CMK (cell line): ENCODE measurements at regions not wholly inside any gene's neighbourhood (a gene's known extent, or its start where the extent isn't known, plus 50 kb on each side); places are given as distances from the start of the nearest gene placed in this dataset.

Source experiments
- DNase-seq: peaks from one replicate; pipeline ENCODE4 v3.0.0-alpha.2; 2010; ENCODE audit warnings: low read depth

- no peak for DNase-seq
Observed at GRCh38 chr12:43011383-43011926, 421.9 kb upstream of the PRICKLE1 start.

- no peak for DNase-seq
Observed at GRCh38 chr12:43009846-43010240, 420.3 kb upstream of the PRICKLE1 start.

GRCh38 chr12:43008953-43009845 lies 419.7 kb upstream of the PRICKLE1 start:
- peak; percentile 41 for DNase-seq

GRCh38 chr12:43004908-43005307 lies 415.4 kb upstream of the PRICKLE1 start:
- DNase-seq: peak; percentile 39

GRCh38 chr12:43004141-43004540 lies 414.6 kb upstream of the PRICKLE1 start:
- DNase-seq: no peak

- DNase-seq: no peak
Observed at GRCh38 chr12:42996869-42997431, 407.4 kb upstream of the PRICKLE1 start.

GRCh38 chr12:42992826-42993225 lies 403.3 kb upstream of the PRICKLE1 start:
- no peak for DNase-seq

- DNase-seq: no peak
Observed at GRCh38 chr12:42990387-42990786, 400.8 kb upstream of the PRICKLE1 start.

GRCh38 chr12:42987216-42987650 lies 397.7 kb upstream of the PRICKLE1 start:
- DNase-seq: no peak

GRCh38 chr12:42985506-42985905 lies 396.0 kb upstream of the PRICKLE1 start:
- DNase-seq: no peak

- no peak for DNase-seq
Observed at GRCh38 chr12:42982828-42983227, 393.3 kb upstream of the PRICKLE1 start.

GRCh38 chr12:42981379-42981778 lies 391.8 kb upstream of the PRICKLE1 start:
- no peak for DNase-seq

- no peak for DNase-seq
Observed at GRCh38 chr12:42980441-42980840, 390.9 kb upstream of the PRICKLE1 start.

- no peak for DNase-seq
Observed at GRCh38 chr12:42979746-42980145, 390.2 kb upstream of the PRICKLE1 start.

- DNase-seq: no peak
Observed at GRCh38 chr12:42978708-42979107, 389.2 kb upstream of the PRICKLE1 start.

GRCh38 chr12:42977451-42978230 lies 388.1 kb upstream of the PRICKLE1 start:
- no peak for DNase-seq

GRCh38 chr12:42976620-42977019 lies 387.1 kb upstream of the PRICKLE1 start:
- no peak for DNase-seq

GRCh38 chr12:42976122-42976521 lies 386.6 kb upstream of the PRICKLE1 start:
- no peak for DNase-seq

GRCh38 chr12:42969355-42969754 lies 379.8 kb upstream of the PRICKLE1 start:
- no peak for DNase-seq

GRCh38 chr12:42968426-42968825 lies 378.9 kb upstream of the PRICKLE1 start:
- no peak for DNase-seq

GRCh38 chr12:42967850-42968249 lies 378.3 kb upstream of the PRICKLE1 start:
- no peak for DNase-seq

GRCh38 chr12:42963988-42964387 lies 374.4 kb upstream of the PRICKLE1 start:
- no peak for DNase-seq
